NB4 (cell line): ENCODE measurements at regions not wholly inside any gene's neighbourhood (a gene's known extent, or its start where the extent isn't known, plus 50 kb on each side); places are given as distances from the start of the nearest gene placed in this dataset.

Experiments used
- DNase-seq: peaks from one replicate; pipeline ENCODE4 v3.0.0; 2010; ENCODE audit warnings: low read depth
- H3K4me3 ChIP-seq: one replicate; pipeline ENCODE4 v1.5.1; 2011; ENCODE audit warnings: mild to moderate bottlenecking, low read depth, low read length, moderate library complexity
- CTCF ChIP-seq: IDR thresholded peaks from one replicate; pipeline ENCODE4 v1.5.1; 2012; ENCODE audit warnings: low read depth, low read length
- MAX ChIP-seq: IDR thresholded peaks from 2 replicates; pipeline ENCODE4 v1.6.1; 2011; ENCODE audit warnings: low read depth, low read length
- MYC ChIP-seq: IDR thresholded peaks from 2 replicates; pipeline ENCODE4 v1.6.1; 2011; ENCODE audit warnings: low read depth, low read length
- POLR2A ChIP-seq: IDR thresholded peaks from 2 replicates; pipeline ENCODE4 v1.6.1; 2011; ENCODE audit warnings: mild to moderate bottlenecking; ENCODE audit not compliant: insufficient read length; ENCODE audit errors: extremely low read depth

- no peak for DNase-seq
- no peak overlapping the region for H3K4me3 ChIP-seq
- no peak for TF ChIP-seq POLR2A
- TF ChIP-seq MAX, result no peak
- TF ChIP-seq CTCF, result no peak
- TF ChIP-seq MYC, result no peak
These were observed 71.4 kb upstream of the UFL1 start for GRCh38 chr6:96450082-96450769.

GRCh38 chr6:96450770-96451130 lies 70.9 kb upstream of the UFL1 start:
- DNase-seq, result no peak
- TF ChIP-seq CTCF (no peak), POLR2A (no peak), MAX (no peak), MYC (no peak)
- H3K4me3 ChIP-seq, result no peak overlapping the region

- DNase-seq, result no peak
- TF ChIP-seq POLR2A, result no peak
- TF ChIP-seq MAX, result no peak
- no peak for TF ChIP-seq MYC
- no peak for TF ChIP-seq CTCF
- H3K4me3 ChIP-seq, result no peak overlapping the region
These were observed 62.8 kb upstream of the UFL1 start for GRCh38 chr6:96458771-96459170.

- no peak for TF ChIP-seq MAX
- no peak for TF ChIP-seq POLR2A
- TF ChIP-seq MYC, result no peak
- no peak for TF ChIP-seq CTCF
- no peak overlapping the region for H3K4me3 ChIP-seq
- no peak for DNase-seq
These were observed 61.4 kb upstream of the UFL1 start for GRCh38 chr6:96460052-96460700.

- DNase-seq, result peak; percentile 2
- TF ChIP-seq MAX (no peak), MYC (no peak), CTCF (no peak), POLR2A (no peak)
- no peak overlapping the region for H3K4me3 ChIP-seq
These were observed 56.2 kb upstream of the UFL1 start for GRCh38 chr6:96465321-96465903.
